ENCODE measurements at regions not wholly inside any gene's neighbourhood (a gene's known extent, or its start where the extent isn't known, plus 50 kb on each side); places are given as distances from the start of the nearest gene placed in this dataset.

GRCh38 chr3:134427400-134428111 is 53.3 kb upstream of the AMOTL2 start:
- Histone ChIP-seq H3K27ac (ENCODE audit: extremely low read depth, low read depth, low read length) (no peak overlapping the region), H3K9me3 (ENCODE audit: control insufficient read depth, insufficient read depth, low read depth, low read length) (no peaks in the 10 kb centered on the region), H3K36me3 (ENCODE audit: control insufficient read depth in 2 of 2, insufficient read depth in 1 of 2, low read length in 2 of 2) (no peaks in the 10 kb centered on the region), H3K4me3 (ENCODE audit: low read depth, low read length) (no peak overlapping the region), H3K4me1 (ENCODE audit: control insufficient read depth, insufficient read depth, low read length) (no peaks in the 10 kb centered on the region)
- CTCF ChIA-PET: no interaction called here
- TF ChIP-seq ZNF76 (tag by site-specific recombination; IDR thresholded peaks at IDR 0.05; ENCODE audit: borderline replicate concordance, low read depth) (no peak), GLIS1 (tag by site-specific recombination; IDR thresholded peaks at IDR 0.05) (peak; percentile 66), ZNF138 (tag by site-specific recombination; IDR thresholded peaks at IDR 0.05; ENCODE audit: borderline replicate concordance) (no peak), TCF7L2 (IDR thresholded peaks at IDR 0.05; ENCODE audit: borderline replicate concordance, low read depth, low read length) (no peak), ZNF629 (tag by site-specific recombination; IDR thresholded peaks at IDR 0.05) (peak; percentile 65), ZIC2 (tag by site-specific recombination; IDR thresholded peaks at IDR 0.05) (peak; percentile 86), ZBTB21 (tag by site-specific recombination; IDR thresholded peaks at IDR 0.05) (peak; percentile 50), ZNF830 (tag by site-specific recombination; IDR thresholded peaks at IDR 0.05; ENCODE audit: low read depth) (no peak)
- POLR2A ChIA-PET: interaction anchor here (0.9 kb wide), 1 partner anchor 64 kb away, joined by 3 read pairs; no protein-coding TSS in a partner anchor

GRCh38 chr3:134426660-134427181 is 52.5 kb upstream of the AMOTL2 start:
- ChIA-PET CTCF (no interaction called here), POLR2A (interaction anchor here (0.6 kb wide), 1 partner anchor 1770 kb away, joined by 4 read pairs; the partner anchor contains the start of gene MSL2)
- H3K4me1 ChIP-seq (ENCODE audit: control insufficient read depth, insufficient read depth, low read length): no peaks in the 10 kb centered on the region
- no peaks in the 10 kb centered on the region for H3K9me3 ChIP-seq (ENCODE audit: control insufficient read depth, insufficient read depth, low read depth, low read length)
- no peak overlapping the region for H3K27ac ChIP-seq (ENCODE audit: extremely low read depth, low read depth, low read length)
- H3K36me3 ChIP-seq (ENCODE audit: control insufficient read depth in 2 of 2, insufficient read depth in 1 of 2, low read length in 2 of 2): no peaks in the 10 kb centered on the region
- TF ChIP-seq ZNF629 (tag by site-specific recombination; IDR thresholded peaks at IDR 0.05) (no peak), ZIC2 (tag by site-specific recombination; IDR thresholded peaks at IDR 0.05) (no peak), ZNF624 (tag by site-specific recombination; IDR thresholded peaks at IDR 0.05) (no peak), ZNF692 (tag by site-specific recombination; IDR thresholded peaks at IDR 0.05) (no peak), EGR2 (tag by site-specific recombination; IDR thresholded peaks at IDR 0.05; ENCODE audit: low read depth) (no peak), ZNF114 (tag by site-specific recombination; IDR thresholded peaks at IDR 0.05) (no peak), ZNF664 (tag by site-specific recombination; IDR thresholded peaks at IDR 0.05) (no peak), ZNF677 (tag by site-specific recombination; IDR thresholded peaks at IDR 0.05) (no peak), ZFP3 (tag by site-specific recombination; IDR thresholded peaks at IDR 0.05; ENCODE audit: low read depth) (no peak), ZNF16 (tag by site-specific recombination; IDR thresholded peaks at IDR 0.05; ENCODE audit: low read depth) (no peak), ZNF558 (tag by site-specific recombination; IDR thresholded peaks at IDR 0.05) (no peak), ZNF555 (tag by site-specific recombination; conservative IDR thresholded peaks at IDR 0.05) (no peak), ZNF169 (tag by site-specific recombination; IDR thresholded peaks at IDR 0.05) (no peak), ZNF645 (tag by site-specific recombination; IDR thresholded peaks at IDR 0.05) (no peak)
- TF ChIP-seq, protein P1, sequence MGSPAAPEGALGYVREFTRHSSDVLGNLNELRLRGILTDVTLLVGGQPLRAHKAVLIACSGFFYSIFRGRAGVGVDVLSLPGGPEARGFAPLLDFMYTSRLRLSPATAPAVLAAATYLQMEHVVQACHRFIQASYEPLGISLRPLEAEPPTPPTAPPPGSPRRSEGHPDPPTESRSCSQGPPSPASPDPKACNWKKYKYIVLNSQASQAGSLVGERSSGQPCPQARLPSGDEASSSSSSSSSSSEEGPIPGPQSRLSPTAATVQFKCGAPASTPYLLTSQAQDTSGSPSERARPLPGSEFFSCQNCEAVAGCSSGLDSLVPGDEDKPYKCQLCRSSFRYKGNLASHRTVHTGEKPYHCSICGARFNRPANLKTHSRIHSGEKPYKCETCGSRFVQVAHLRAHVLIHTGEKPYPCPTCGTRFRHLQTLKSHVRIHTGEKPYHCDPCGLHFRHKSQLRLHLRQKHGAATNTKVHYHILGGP (tag by site-specific recombination; IDR thresholded peaks at IDR 0.05): no peak
- TF ChIP-seq, protein P2, sequence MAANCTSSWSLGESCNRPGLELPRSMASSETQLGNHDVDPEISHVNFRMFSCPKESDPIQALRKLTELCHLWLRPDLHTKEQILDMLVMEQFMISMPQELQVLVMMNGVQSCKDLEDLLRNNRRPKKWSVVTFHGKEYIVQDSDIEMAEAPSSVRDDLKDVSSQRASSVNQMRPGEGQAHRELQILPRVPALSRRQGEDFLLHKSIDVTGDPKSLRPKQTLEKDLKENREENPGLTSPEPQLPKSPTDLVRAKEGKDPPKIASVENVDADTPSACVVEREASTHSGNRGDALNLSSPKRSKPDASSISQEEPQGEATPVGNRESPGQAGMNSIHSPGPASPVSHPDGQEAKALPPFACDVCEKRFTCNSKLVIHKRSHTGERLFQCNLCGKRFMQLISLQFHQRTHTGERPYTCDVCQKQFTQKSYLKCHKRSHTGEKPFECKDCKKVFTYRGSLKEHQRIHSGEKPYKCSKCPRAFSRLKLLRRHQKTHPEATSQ (tag by site-specific recombination; IDR thresholded peaks at IDR 0.05): no peak
- H3K4me3 ChIP-seq (ENCODE audit: low read depth, low read length): no peak overlapping the region
